Astrocyte (in vitro differentiated cells and primary cell): ENCODE measurements at regions not wholly inside any gene's neighbourhood (a gene's known extent, or its start where the extent isn't known, plus 50 kb on each side); places are given as distances from the start of the nearest gene placed in this dataset.

ENCODE experiments used
- CTCF ChIP-seq: IDR thresholded peaks from 2 replicates; pipeline ENCODE4 v1.5.1; 2011; ENCODE audit warnings: low read depth, mild to moderate bottlenecking, inconsistent platforms, low read length, moderate library complexity; ENCODE audit not compliant: insufficient read depth
- EZH2 ChIP-seq: IDR thresholded peaks from 2 replicates; pipeline ENCODE4 v1.6.1; 2012; ENCODE audit warnings: mild to moderate bottlenecking, low read length, inconsistent platforms; ENCODE audit not compliant: insufficient read depth

GRCh38 chr3:18812316-18812715 lies 336.0 kb upstream of the KCNH8 start:
- TF ChIP-seq CTCF, result no peak
- TF ChIP-seq EZH2, result no peak
